Neural cell (in vitro differentiated cells): ENCODE measurements at regions not wholly inside any gene's neighbourhood (a gene's known extent, or its start where the extent isn't known, plus 50 kb on each side); places are given as distances from the start of the nearest gene placed in this dataset.

Experiments
- H2AFZ ChIP-seq: fragments of 200-600, 300-800 bp; sonication (generic), shearing (Covaris generic); 2 replicates; pipeline ENCODE4 v1.6.0; 2014; ENCODE audit warnings: low read depth, mild to moderate bottlenecking, antibody characterized with exemption, low read length, moderate library complexity
- H3F3A ChIP-seq: fragments of 200-600 bp; shearing (Covaris generic); 2 replicates; pipeline ENCODE4 v1.6.1; 2016; ENCODE audit warnings: mild to moderate bottlenecking, moderate library complexity, mixed read lengths, antibody characterized with exemption, low read length; ENCODE audit not compliant: insufficient read depth, poor library complexity, severe bottlenecking
- H3K27ac ChIP-seq: fragments of 200-600, 300-800 bp; sonication (generic), shearing (Covaris generic); 2 replicates; pipeline ENCODE4 v1.5.1; 2014; ENCODE audit warnings: mild to moderate bottlenecking, low read length, moderate library complexity
- H3K27me3 ChIP-seq: fragments of 300-800, 200-600 bp; sonication (generic), shearing (Covaris generic); 2 replicates; pipeline ENCODE4 v1.6.0; 2014; ENCODE audit warnings: mild to moderate bottlenecking, low read depth, low read length, moderate library complexity; ENCODE audit not compliant: insufficient read depth
- H3K36me3 ChIP-seq: fragments of 300-800, 200-600 bp; sonication (generic), shearing (Covaris generic); 2 replicates; pipeline ENCODE4 v1.5.1; 2014; ENCODE audit warnings: mild to moderate bottlenecking, antibody characterized with exemption, low read length, moderate library complexity; ENCODE audit not compliant: insufficient read depth
- H3K4me2 ChIP-seq: fragments of 300-800, 200-600 bp; sonication (generic), shearing (Covaris generic); 2 replicates; pipeline ENCODE4 v1.6.0; 2014; ENCODE audit warnings: mild to moderate bottlenecking, low read length
- H3K4me3 ChIP-seq: fragments of 300-800, 200-600 bp; sonication (generic), shearing (Covaris generic); 2 replicates; pipeline ENCODE4 v1.5.1; 2014; ENCODE audit warnings: mild to moderate bottlenecking, low read length, moderate library complexity
- H3K79me2 ChIP-seq: fragments of 200-600 bp; shearing (Covaris generic); replicated peaks from 2 replicates; pipeline ENCODE4 v1.6.0; 2014; ENCODE audit warnings: mild to moderate bottlenecking, low read length, moderate library complexity; ENCODE audit not compliant: insufficient read depth
- H3K9ac ChIP-seq: fragments of 300-800, 200-600 bp; sonication (generic), shearing (Covaris generic); 2 replicates; pipeline ENCODE4 v1.6.1; 2016; ENCODE audit warnings: mild to moderate bottlenecking, low read length, mixed read lengths
- H3K9me2 ChIP-seq: fragments of 200-600 bp; shearing (Covaris generic); 2 replicates; pipeline ENCODE4 v1.6.1; 2016; ENCODE audit warnings: mild to moderate bottlenecking, low read length, mixed read lengths; ENCODE audit not compliant: insufficient read depth
- H3K9me3 ChIP-seq: fragments of 200-600, 300-800 bp; sonication (generic), shearing (Covaris generic); 2 replicates; pipeline ENCODE4 v1.6.1; 2016; ENCODE audit warnings: mild to moderate bottlenecking, mixed run types, low read length, moderate library complexity, mixed read lengths
- H4K20me1 ChIP-seq: fragments of 200-600 bp; shearing (Covaris generic); 2 replicates; pipeline ENCODE4 v1.6.1; 2016; ENCODE audit warnings: mild to moderate bottlenecking, mixed run types; ENCODE audit not compliant: insufficient read depth
- EP300 ChIP-seq: fragments of 450-650 bp; conservative IDR thresholded peaks from 2 replicates; pipeline ENCODE4 v1.6.1; 2014; ENCODE audit warnings: antibody characterized with exemption, mild to moderate bottlenecking, moderate library complexity; ENCODE audit not compliant: poor library complexity, severe bottlenecking
- EZH2 ChIP-seq: fragments of 200-600, 300-800 bp; shearing (Covaris generic), sonication (generic); IDR thresholded peaks from 2 replicates; pipeline ENCODE4 v1.6.1; 2014; ENCODE audit warnings: antibody characterized with exemption, low read length, borderline replicate concordance, mild to moderate bottlenecking; ENCODE audit not compliant: insufficient read depth, poor library complexity, severe bottlenecking
- MXI1 ChIP-seq: fragments of 450-650 bp; conservative IDR thresholded peaks from 2 replicates; pipeline ENCODE4 v1.6.1; 2014; ENCODE audit warnings: antibody characterized with exemption, mild to moderate bottlenecking; ENCODE audit not compliant: poor library complexity, severe bottlenecking
- POLR2AphosphoS5 ChIP-seq: IDR thresholded peaks from 2 replicates; pipeline ENCODE4 v1.6.1; 2012
- RAD21 ChIP-seq: fragments of 450-650 bp; conservative IDR thresholded peaks from 2 replicates; pipeline ENCODE4 v1.6.1; 2014; ENCODE audit warnings: antibody characterized with exemption, mild to moderate bottlenecking, moderate library complexity
- REST ChIP-seq: IDR thresholded peaks from 2 replicates; pipeline ENCODE4 v1.6.1; 2012; ENCODE audit warnings: borderline replicate concordance
- SMC3 ChIP-seq: fragments of 450-650 bp; conservative IDR thresholded peaks from 2 replicates; pipeline ENCODE4 v1.6.1; 2014; ENCODE audit warnings: antibody characterized with exemption, mild to moderate bottlenecking, moderate library complexity; ENCODE audit not compliant: poor library complexity
- TAF1 ChIP-seq: IDR thresholded peaks from 2 replicates; pipeline ENCODE4 v1.6.1; 2012; ENCODE audit warnings: low read depth
- TF ChIP-seq, protein P1 (sequence below): fragments of 450-650 bp; IDR thresholded peaks from 2 replicates; pipeline ENCODE4 v1.5.1; 2014; ENCODE audit warnings: antibody characterized with exemption, mild to moderate bottlenecking, moderate library complexity; ENCODE audit not compliant: poor library complexity, severe bottlenecking

DNA sequence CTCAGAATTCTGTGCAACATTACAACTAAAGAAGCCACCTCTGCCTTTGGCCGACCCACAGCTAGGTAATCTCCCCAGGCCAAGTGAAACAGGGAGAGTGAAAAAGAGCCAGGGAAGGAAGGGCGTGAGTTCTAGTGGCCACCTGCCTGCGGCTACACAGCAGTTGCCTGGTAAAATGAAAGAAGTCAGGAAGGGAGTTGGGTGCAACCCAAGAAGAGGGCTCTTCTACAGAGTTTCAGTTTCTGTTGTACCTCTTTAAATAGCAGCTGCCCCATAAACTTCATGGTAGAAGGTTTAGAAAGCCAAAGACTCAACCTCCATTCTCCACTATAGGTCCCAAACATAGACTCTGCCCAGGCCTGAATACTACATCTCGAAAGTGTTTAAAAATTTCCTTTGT is 76.2 kb upstream of the TMEM168 start:
- Histone ChIP-seq H3K9me2 (no peaks in the 10 kb centered on the region), H3K27ac (no peak overlapping the region), H3K27me3 (no peaks in the 10 kb centered on the region), H3F3A (no peaks in the 10 kb centered on the region), H3K4me3 (no peak overlapping the region), H3K9me3 (peaks cover 12% of the 10 kb centered on the region), H3K36me3 (no peaks in the 10 kb centered on the region), H2AFZ (no peak overlapping the region), H4K20me1 (no peaks in the 10 kb centered on the region), H3K79me2 (peaks cover 15% of the 10 kb centered on the region), H3K4me2 (no peak overlapping the region), H3K9ac (no peak overlapping the region)
- TF ChIP-seq EZH2 (no peak), REST (no peak), RAD21 (no peak), MXI1 (no peak), SMC3 (no peak), EP300 (no peak), TAF1 (no peak), POLR2AphosphoS5 (no peak)
- TF ChIP-seq, protein P1, sequence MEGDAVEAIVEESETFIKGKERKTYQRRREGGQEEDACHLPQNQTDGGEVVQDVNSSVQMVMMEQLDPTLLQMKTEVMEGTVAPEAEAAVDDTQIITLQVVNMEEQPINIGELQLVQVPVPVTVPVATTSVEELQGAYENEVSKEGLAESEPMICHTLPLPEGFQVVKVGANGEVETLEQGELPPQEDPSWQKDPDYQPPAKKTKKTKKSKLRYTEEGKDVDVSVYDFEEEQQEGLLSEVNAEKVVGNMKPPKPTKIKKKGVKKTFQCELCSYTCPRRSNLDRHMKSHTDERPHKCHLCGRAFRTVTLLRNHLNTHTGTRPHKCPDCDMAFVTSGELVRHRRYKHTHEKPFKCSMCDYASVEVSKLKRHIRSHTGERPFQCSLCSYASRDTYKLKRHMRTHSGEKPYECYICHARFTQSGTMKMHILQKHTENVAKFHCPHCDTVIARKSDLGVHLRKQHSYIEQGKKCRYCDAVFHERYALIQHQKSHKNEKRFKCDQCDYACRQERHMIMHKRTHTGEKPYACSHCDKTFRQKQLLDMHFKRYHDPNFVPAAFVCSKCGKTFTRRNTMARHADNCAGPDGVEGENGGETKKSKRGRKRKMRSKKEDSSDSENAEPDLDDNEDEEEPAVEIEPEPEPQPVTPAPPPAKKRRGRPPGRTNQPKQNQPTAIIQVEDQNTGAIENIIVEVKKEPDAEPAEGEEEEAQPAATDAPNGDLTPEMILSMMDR, result no peak

DNA sequence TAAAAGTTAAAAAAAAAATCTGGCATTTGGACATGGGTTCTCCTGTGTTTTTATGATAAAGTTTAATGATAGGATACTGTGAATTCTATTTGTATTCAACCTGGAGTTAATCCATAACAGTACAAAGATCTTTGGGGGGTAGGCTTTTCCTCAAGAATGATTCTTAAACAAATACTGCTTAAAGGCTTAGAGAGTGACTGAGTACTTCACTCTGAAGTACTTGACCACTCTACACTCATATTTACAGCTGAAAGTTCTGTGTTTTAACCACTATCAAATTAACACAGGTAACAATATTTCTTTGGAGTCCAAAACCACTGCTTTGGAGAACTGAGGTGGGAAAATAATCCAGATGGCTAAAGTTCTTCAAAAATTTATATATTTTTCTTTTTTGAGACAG is 74.2 kb upstream of the TMEM168 start:
- Histone ChIP-seq H2AFZ (no peak overlapping the region), H3K4me3 (no peak overlapping the region), H3K27me3 (no peaks in the 10 kb centered on the region), H3K9me2 (no peaks in the 10 kb centered on the region), H3K79me2 (no peaks in the 10 kb centered on the region), H3F3A (no peaks in the 10 kb centered on the region), H3K27ac (no peak overlapping the region), H3K36me3 (no peaks in the 10 kb centered on the region), H3K9me3 (peaks cover 10% of the 10 kb centered on the region), H4K20me1 (no peaks in the 10 kb centered on the region), H3K9ac (no peak overlapping the region), H3K4me2 (no peak overlapping the region)
- TF ChIP-seq SMC3 (no peak), POLR2AphosphoS5 (no peak), RAD21 (no peak), TAF1 (no peak), REST (no peak), EP300 (no peak), MXI1 (no peak), EZH2 (no peak)
- TF ChIP-seq, protein P1, result no peak
